HCT116 (cell line): ENCODE measurements at regions not wholly inside any gene's neighbourhood (a gene's known extent, or its start where the extent isn't known, plus 50 kb on each side); places are given as distances from the start of the nearest gene placed in this dataset.

Experiments used
- ATAC-seq: fragments of 200-7000 bp; cut with Tn5 transposase; 2 replicates; pipeline ENCODE4 v1.9.1; 2020; ENCODE audit warnings: mild to moderate bottlenecking, moderate library complexity
- BruUV-seq: library from RNA; stranded (reverse); fragments of 400-500 nt; replicated peaks from 2 replicates; lab custom pipeline; 2021; lab: Mats Ljungman, UMichigan
- CTCF ChIA-PET: fragments of 300-600 bp; sonication (Branson Sonifier 250); formaldehyde crosslinking; loops from one replicate; lab custom pipeline; 2021; ENCODE audit warnings: antibody characterized with exemption; lab: Charles Lee
- POLR2A ChIA-PET: fragments of 300-600, 350-600 bp; sonication (Branson Sonifier 250); formaldehyde crosslinking; loops from one replicate; lab custom pipeline; 2021; ENCODE audit warnings: antibody characterized with exemption; lab: Charles Lee
- RAD21 ChIA-PET, 2 experiments: fragments of 300-600 bp; sonication (Branson Sonifier 250); formaldehyde crosslinking; loops; one replicate each; lab custom pipeline; 2023; ENCODE audit warnings: low total read pairs in 2 of 2; ENCODE audit not compliant: uncharacterized antibody in 2 of 2, unreplicated experiment in 2 of 2, low non-redundant PET in 1 of 2; lab: Charles Lee
- DNase-seq: peaks from one replicate; pipeline ENCODE4 v3.0.0-alpha.2; 2010; ENCODE audit warnings: low read depth, low spot score
- H2AFZ ChIP-seq: fragments of 200-600 bp; shearing (Covaris generic), sonication (generic); 2 replicates; pipeline ENCODE4 v1.6.1; 2017; ENCODE audit warnings: low read depth, mixed run types, mixed read lengths, antibody characterized with exemption, low read length; ENCODE audit not compliant: poor library complexity, severe bottlenecking
- H3K27ac ChIP-seq: 2 replicates; pipeline ENCODE4 v1.5.1; 2012; ENCODE audit warnings: low read depth, low read length
- H3K27me3 ChIP-seq: fragments of 200-600 bp; sonication (generic); 2 replicates; pipeline ENCODE4 v1.6.1; 2016; ENCODE audit warnings: mixed run types, low read length, mixed read lengths; ENCODE audit not compliant: insufficient read depth
- H3K36me3 ChIP-seq, 2 experiments: fragments of 200-500 bp in 1 of 2; fragments of 200-600 bp in 1 of 2; sonication (Bioruptor generic) in 1 of 2; sonication (generic) in 1 of 2; 2 replicates each; pipeline versions ENCODE4 v1.5.1 to v1.6.1; 2014 to 2016; ENCODE audit warnings: low read length in 2 of 2, inconsistent platforms in 1 of 2, mixed read lengths in 1 of 2, mixed run types in 1 of 2; ENCODE audit not compliant: insufficient read depth in 2 of 2, control insufficient read depth in 1 of 2
- H3K4me1 ChIP-seq, 2 experiments: fragments of 200-600 bp in 1 of 2; sonication (generic) in 1 of 2; 2 replicates each; pipeline versions ENCODE4 v1.5.1 to v1.6.1; 2012 to 2017; ENCODE audit warnings: low read length in 2 of 2, inconsistent platforms in 1 of 2, mild to moderate bottlenecking in 1 of 2, mixed read lengths in 1 of 2, mixed run types in 1 of 2, moderate library complexity in 1 of 2; ENCODE audit not compliant: insufficient read depth in 2 of 2, control insufficient read depth in 1 of 2
- H3K4me2 ChIP-seq: fragments of 200-600 bp; sonication (generic); 2 replicates; pipeline ENCODE4 v1.6.1; 2017; ENCODE audit warnings: mixed run types, low read length, mixed read lengths
- H3K4me3 ChIP-seq, 2 experiments: fragments of 200-600 bp in 1 of 2; sonication (generic) in 1 of 2; replicated peaks in 1 of 2; 2 replicates each; pipeline ENCODE4 v1.5.1; 2011 to 2016; ENCODE audit warnings: low read length in 2 of 2, control low read depth in 1 of 2, low read depth in 1 of 2, mild to moderate bottlenecking in 1 of 2, mixed read lengths in 1 of 2, mixed run types in 1 of 2
- H3K79me2 ChIP-seq: fragments of 200-600 bp; sonication (generic); 2 replicates; pipeline ENCODE4 v1.6.1; 2017; ENCODE audit warnings: mild to moderate bottlenecking, mixed run types, low read length, moderate library complexity, mixed read lengths; ENCODE audit not compliant: insufficient read depth
- H3K9ac ChIP-seq: fragments of 200-600 bp; sonication (generic); 2 replicates; pipeline ENCODE4 v1.6.1; 2016; ENCODE audit warnings: low read length, mixed read lengths
- H3K9me2 ChIP-seq: fragments of 200-600 bp; sonication (generic), shearing (Covaris generic); 2 replicates; pipeline ENCODE4 v1.6.1; 2017; ENCODE audit warnings: mixed run types, mild to moderate bottlenecking, moderate library complexity; ENCODE audit not compliant: insufficient read depth
- H3K9me3 ChIP-seq, 2 experiments: fragments of 200-500 bp in 1 of 2; fragments of 200-600 bp in 1 of 2; sonication (Bioruptor generic) in 1 of 2; sonication (generic) in 1 of 2; 2 replicates each; pipeline ENCODE4 v1.6.1; 2014 to 2017; ENCODE audit warnings: low read length in 2 of 2, mixed read lengths in 2 of 2, inconsistent platforms in 1 of 2, low read depth in 1 of 2, mild to moderate bottlenecking in 1 of 2, mixed run types in 1 of 2, moderate library complexity in 1 of 2; ENCODE audit not compliant: control insufficient read depth in 1 of 2, insufficient read depth in 1 of 2
- H4K20me1 ChIP-seq: fragments of 200-600 bp; sonication (generic), shearing (Covaris generic); 2 replicates; pipeline ENCODE4 v1.6.1; 2017; ENCODE audit warnings: mixed run types, mild to moderate bottlenecking, moderate library complexity; ENCODE audit not compliant: insufficient read depth
- CBX3 ChIP-seq: IDR thresholded peaks from 2 replicates; pipeline ENCODE4 v1.6.1; 2012; ENCODE audit warnings: low read depth
- EGR1 ChIP-seq: IDR thresholded peaks from 2 replicates; pipeline ENCODE4 v1.6.1; 2012; ENCODE audit warnings: low read depth
- ELF1 ChIP-seq: IDR thresholded peaks from 2 replicates; pipeline ENCODE4 v1.6.1; 2012; ENCODE audit warnings: low read depth, borderline replicate concordance
- EZH2 ChIP-seq: fragments of 200-600 bp; sonication (generic); IDR thresholded peaks from 2 replicates; pipeline ENCODE4 v1.6.1; 2017; ENCODE audit warnings: antibody characterized with exemption, mixed run types
- EZH2phosphoT487 ChIP-seq: fragments of 200-600 bp; IDR thresholded peaks from 2 replicates; pipeline ENCODE4 v1.6.1; 2018; ENCODE audit warnings: antibody characterized with exemption, borderline replicate concordance
- MAX ChIP-seq: IDR thresholded peaks from 2 replicates; pipeline ENCODE4 v1.6.1; 2012
- SIN3A ChIP-seq: IDR thresholded peaks from 2 replicates; pipeline ENCODE4 v1.6.1; 2012; ENCODE audit warnings: low read depth
- YY1 ChIP-seq: IDR thresholded peaks from 2 replicates; pipeline ENCODE4 v1.6.1; 2011; ENCODE audit warnings: low read length, low read depth, moderate library complexity, mild to moderate bottlenecking; ENCODE audit not compliant: insufficient replicate concordance; ENCODE audit errors: extremely low read depth
- ZNF274 ChIP-seq: fragments of 200-500 bp; sonication (Bioruptor generic); IDR thresholded peaks from 2 replicates; pipeline ENCODE4 v1.6.1; 2014; ENCODE audit warnings: mild to moderate bottlenecking, low read depth, low read length, inconsistent platforms
- intact Hi-C: fragments of 100-400 bp; cut with micrococcal nuclease; formaldehyde crosslinking; loops from 2 replicates; pipeline ENCODE4 v1.10.0; 2022

- intact Hi-C loops: no loop called here
- no peaks in the 10 kb centered on the region for H3K79me2 ChIP-seq
- H3K4me3 ChIP-seq: no peak overlapping the region
- H3K27me3 ChIP-seq: no peaks in the 10 kb centered on the region
- DNase-seq: no peak
- H2AFZ ChIP-seq: no peak overlapping the region
- no peaks in the 10 kb centered on the region for H3K36me3 ChIP-seq
- no peak overlapping the region for H3K27ac ChIP-seq
- no peaks in the 10 kb centered on the region; a peak in 1 of 4 replicates for H3K9me3 ChIP-seq
- TF ChIP-seq MAX: no peak
- no peak for TF ChIP-seq CBX3
- no peak for TF ChIP-seq ELF1
- TF ChIP-seq ZNF274: no peak
- TF ChIP-seq, all 23 proteins: peak for 0
- no peak for ATAC-seq
- no peaks in the 10 kb centered on the region for H3K9me2 ChIP-seq
- BruUV-seq: no TSS peak
- POLR2A ChIA-PET: no interaction called here
- H3K9ac ChIP-seq: no peak overlapping the region
- H3K4me2 ChIP-seq: no peak overlapping the region
- peaks cover 0 to 7% of the 10 kb centered on the region in 2 experiments; a peak in 1 of 4 replicates for H3K4me1 ChIP-seq
- no peaks in the 10 kb centered on the region; the same call in 1 of the 2 replicates for H4K20me1 ChIP-seq
- RAD21 ChIA-PET: no interaction called here
- CTCF ChIA-PET: no interaction called here
These were observed 566.6 kb downstream of the TLE1 start for GRCh38 chr9:81122749-81123148.

GRCh38 chr9:81119591-81119990 lies 569.8 kb downstream of the TLE1 start:
- Histone ChIP-seq H3K9ac (no peak overlapping the region), H3K36me3 (no peaks in the 10 kb centered on the region), H3K79me2 (no peaks in the 10 kb centered on the region), H3K27ac (no peak overlapping the region), H3K9me2 (no peaks in the 10 kb centered on the region), H4K20me1 (no peaks in the 10 kb centered on the region), H3K9me3 (no peaks in the 10 kb centered on the region; a peak in 1 of 4 replicates), H3K4me1 (no peaks in the 10 kb centered on the region), H3K27me3 (no peaks in the 10 kb centered on the region), H2AFZ (no peak overlapping the region), H3K4me3 (no peak overlapping the region), H3K4me2 (no peak overlapping the region)
- DNase-seq (no peak), ATAC-seq (no peak)
- no TSS peak for BruUV-seq
- ChIA-PET RAD21 (no interaction called here), CTCF (no interaction called here), POLR2A (no interaction called here)
- no peak for TF ChIP-seq EZH2
- no peak for TF ChIP-seq EGR1
- no peak for TF ChIP-seq EZH2phosphoT487
- TF ChIP-seq SIN3A: no peak
- TF ChIP-seq ELF1: no peak
- no peak for TF ChIP-seq YY1
- intact Hi-C loops: no loop called here
